ENCODE measurements at regions not wholly inside any gene's neighbourhood (a gene's known extent, or its start where the extent isn't known, plus 50 kb on each side); places are given as distances from the start of the nearest gene placed in this dataset.

GRCh38 chr18:45270289-45270771, 344.9 kb upstream of the SLC14A2 start:
- Histone ChIP-seq H3K4me3 (no peak overlapping the region), H3K9me3 (ENCODE audit: low read depth, low read length) (no peaks in the 10 kb centered on the region), H3K36me3 (ENCODE audit: insufficient read depth, low read length) (no peaks in the 10 kb centered on the region), H3K9ac (ENCODE audit: insufficient read length) (no peak overlapping the region), H3K27ac (no peak overlapping the region)
- TF ChIP-seq POLR2AphosphoS5 (IDR thresholded peaks at IDR 0.05; ENCODE audit: borderline replicate concordance, low read depth, low read length) (no peak), FOXP2 (optimal IDR thresholded peaks at IDR 0.05; ENCODE audit: control extremely low read depth, extremely low read length, insufficient read depth) (no peak), EZH2 (IDR thresholded peaks at IDR 0.05) (no peak)
- no peak for DNase-seq (ENCODE audit: low read depth, low spot score)

- DNase-seq (ENCODE audit: low read depth, low spot score): no peak
- TF ChIP-seq EZH2 (IDR thresholded peaks at IDR 0.05) (no peak), POLR2AphosphoS5 (IDR thresholded peaks at IDR 0.05; ENCODE audit: borderline replicate concordance, low read depth, low read length) (no peak), FOXP2 (optimal IDR thresholded peaks at IDR 0.05; ENCODE audit: control extremely low read depth, extremely low read length, insufficient read depth) (no peak)
- Histone ChIP-seq H3K9me3 (ENCODE audit: low read depth, low read length) (no peaks in the 10 kb centered on the region), H3K36me3 (ENCODE audit: insufficient read depth, low read length) (no peaks in the 10 kb centered on the region), H3K9ac (ENCODE audit: insufficient read length) (no peak overlapping the region), H3K4me3 (no peak overlapping the region), H3K27ac (no peak overlapping the region)
These were observed 341.2 kb upstream of the SLC14A2 start for GRCh38 chr18:45274026-45274425.

GRCh38 chr18:45275367-45276113, 339.7 kb upstream of the SLC14A2 start:
- Histone ChIP-seq H3K9me3 (ENCODE audit: low read depth, low read length) (no peaks in the 10 kb centered on the region), H3K27ac (no peak overlapping the region), H3K4me3 (no peak overlapping the region), H3K36me3 (ENCODE audit: insufficient read depth, low read length) (no peaks in the 10 kb centered on the region), H3K9ac (ENCODE audit: insufficient read length) (no peak overlapping the region)
- peak; percentile 12 for DNase-seq (ENCODE audit: low read depth, low spot score)
- no peak for TF ChIP-seq FOXP2 (optimal IDR thresholded peaks at IDR 0.05; ENCODE audit: control extremely low read depth, extremely low read length, insufficient read depth)
- no peak for TF ChIP-seq POLR2AphosphoS5 (IDR thresholded peaks at IDR 0.05; ENCODE audit: borderline replicate concordance, low read depth, low read length)
- TF ChIP-seq EZH2 (IDR thresholded peaks at IDR 0.05): no peak

GRCh38 chr18:45276878-45277277, 338.4 kb upstream of the SLC14A2 start:
- TF ChIP-seq FOXP2 (optimal IDR thresholded peaks at IDR 0.05; ENCODE audit: control extremely low read depth, extremely low read length, insufficient read depth): no peak
- TF ChIP-seq POLR2AphosphoS5 (IDR thresholded peaks at IDR 0.05; ENCODE audit: borderline replicate concordance, low read depth, low read length): no peak
- no peak for TF ChIP-seq EZH2 (IDR thresholded peaks at IDR 0.05)
- H3K9ac ChIP-seq (ENCODE audit: insufficient read length): no peak overlapping the region
- H3K4me3 ChIP-seq: no peak overlapping the region
- H3K9me3 ChIP-seq (ENCODE audit: low read depth, low read length): no peaks in the 10 kb centered on the region
- H3K36me3 ChIP-seq (ENCODE audit: insufficient read depth, low read length): no peaks in the 10 kb centered on the region
- DNase-seq (ENCODE audit: low read depth, low spot score): no peak
- no peak overlapping the region for H3K27ac ChIP-seq

DNA sequence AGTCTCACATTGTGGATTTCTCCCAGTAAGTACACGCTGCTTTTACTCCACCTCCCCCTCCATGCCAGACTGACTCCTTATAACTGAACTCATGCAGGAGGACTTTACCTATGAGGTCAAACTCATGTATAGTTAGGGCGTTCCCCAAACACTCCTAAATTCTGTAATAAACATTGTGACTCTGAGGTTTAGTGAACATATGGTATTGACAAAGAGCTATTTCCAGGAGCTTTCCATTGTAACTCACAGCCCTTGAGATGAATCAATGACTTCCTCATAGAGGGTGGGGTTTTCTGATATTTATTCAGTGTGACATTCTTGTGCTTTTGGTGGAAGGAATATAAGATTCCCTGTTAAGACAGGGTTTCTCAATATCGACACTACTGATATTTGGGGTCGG, 337.4 kb upstream of the SLC14A2 start:
- Histone ChIP-seq H3K9ac (ENCODE audit: insufficient read length) (no peak overlapping the region), H3K9me3 (ENCODE audit: low read depth, low read length) (no peaks in the 10 kb centered on the region), H3K27ac (no peak overlapping the region), H3K4me3 (no peak overlapping the region), H3K36me3 (ENCODE audit: insufficient read depth, low read length) (no peaks in the 10 kb centered on the region)
- TF ChIP-seq POLR2AphosphoS5 (IDR thresholded peaks at IDR 0.05; ENCODE audit: borderline replicate concordance, low read depth, low read length) (no peak), FOXP2 (optimal IDR thresholded peaks at IDR 0.05; ENCODE audit: control extremely low read depth, extremely low read length, insufficient read depth) (no peak), EZH2 (IDR thresholded peaks at IDR 0.05) (no peak)
- no peak for DNase-seq (ENCODE audit: low read depth, low spot score)

- H3K4me3 ChIP-seq: no peak overlapping the region
- H3K36me3 ChIP-seq (ENCODE audit: insufficient read depth, low read length): no peaks in the 10 kb centered on the region
- H3K9me3 ChIP-seq (ENCODE audit: low read depth, low read length): no peaks in the 10 kb centered on the region
- DNase-seq (ENCODE audit: low read depth, low spot score): no peak
- no peak overlapping the region for H3K9ac ChIP-seq (ENCODE audit: insufficient read length)
- TF ChIP-seq POLR2AphosphoS5 (IDR thresholded peaks at IDR 0.05; ENCODE audit: borderline replicate concordance, low read depth, low read length) (no peak), FOXP2 (optimal IDR thresholded peaks at IDR 0.05; ENCODE audit: control extremely low read depth, extremely low read length, insufficient read depth) (no peak), EZH2 (IDR thresholded peaks at IDR 0.05) (no peak)
- no peak overlapping the region for H3K27ac ChIP-seq
These were observed 334.6 kb upstream of the SLC14A2 start for GRCh38 chr18:45280481-45281276.

DNA sequence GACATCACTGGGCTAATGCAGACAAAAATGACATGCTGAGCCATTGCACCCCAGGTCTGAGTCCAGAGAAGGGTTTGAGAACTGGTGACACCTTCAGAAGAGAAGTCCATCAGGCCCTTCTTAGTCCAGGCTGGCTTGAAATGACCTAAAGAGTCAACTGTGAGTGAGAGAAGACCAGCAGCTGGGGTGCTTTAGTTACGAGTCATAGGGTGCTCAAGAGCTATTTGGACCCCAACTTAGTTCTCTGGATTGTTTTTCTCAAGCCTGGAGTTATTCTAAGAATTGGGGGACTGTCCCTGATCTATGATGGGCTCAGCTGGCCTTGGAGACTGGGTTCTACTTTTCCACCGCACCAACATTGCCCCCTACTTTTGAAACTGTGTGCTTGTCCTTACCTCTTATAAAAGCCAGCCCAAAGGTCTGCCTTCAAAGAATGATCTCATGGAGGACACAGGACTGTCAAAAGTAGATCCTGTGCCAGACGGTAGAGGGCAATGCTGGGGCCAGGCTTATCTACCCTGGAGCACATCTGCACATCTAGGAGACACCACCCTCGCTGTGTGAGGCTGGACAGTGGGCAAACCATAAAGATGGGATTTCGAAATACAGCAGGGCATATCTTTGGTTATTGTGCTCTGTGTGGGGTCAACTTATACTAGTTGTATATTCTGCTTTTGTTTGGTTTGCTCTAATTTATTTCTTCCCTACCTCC, 333.0 kb upstream of the SLC14A2 start:
- no peak for DNase-seq (ENCODE audit: low read depth, low spot score)
- no peak for TF ChIP-seq FOXP2 (optimal IDR thresholded peaks at IDR 0.05; ENCODE audit: control extremely low read depth, extremely low read length, insufficient read depth)
- TF ChIP-seq EZH2 (IDR thresholded peaks at IDR 0.05): no peak
- no peak for TF ChIP-seq POLR2AphosphoS5 (IDR thresholded peaks at IDR 0.05; ENCODE audit: borderline replicate concordance, low read depth, low read length)
- Histone ChIP-seq H3K9me3 (ENCODE audit: low read depth, low read length) (no peaks in the 10 kb centered on the region), H3K27ac (no peak overlapping the region), H3K36me3 (ENCODE audit: insufficient read depth, low read length) (no peaks in the 10 kb centered on the region), H3K9ac (ENCODE audit: insufficient read length) (no peak overlapping the region), H3K4me3 (no peak overlapping the region)

DNA sequence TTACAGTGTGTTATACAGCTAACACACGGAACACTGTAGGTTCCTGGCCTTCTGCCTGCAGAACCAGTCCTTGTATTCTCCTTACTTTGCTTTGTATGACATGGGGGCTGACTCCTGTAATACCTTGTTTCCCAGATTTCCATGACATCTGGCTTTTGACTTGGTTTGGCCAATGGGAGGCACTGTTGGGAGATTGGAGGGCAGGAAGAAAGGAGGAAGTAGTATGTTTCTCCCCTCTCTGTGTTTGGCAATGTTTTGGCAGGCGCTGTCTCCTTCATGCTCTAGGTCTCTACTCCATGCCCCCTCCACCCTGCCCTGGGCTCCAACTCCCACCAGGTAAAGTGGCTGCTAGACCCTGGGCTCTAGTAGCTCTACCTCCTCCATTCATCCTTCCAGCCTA, 331.1 kb upstream of the SLC14A2 start:
- Histone ChIP-seq H3K36me3 (ENCODE audit: insufficient read depth, low read length) (no peaks in the 10 kb centered on the region), H3K4me3 (no peak overlapping the region), H3K9me3 (ENCODE audit: low read depth, low read length) (no peaks in the 10 kb centered on the region), H3K9ac (ENCODE audit: insufficient read length) (no peak overlapping the region), H3K27ac (no peak overlapping the region)
- DNase-seq (ENCODE audit: low read depth, low spot score): no peak
- TF ChIP-seq FOXP2 (optimal IDR thresholded peaks at IDR 0.05; ENCODE audit: control extremely low read depth, extremely low read length, insufficient read depth) (no peak), POLR2AphosphoS5 (IDR thresholded peaks at IDR 0.05; ENCODE audit: borderline replicate concordance, low read depth, low read length) (no peak), EZH2 (IDR thresholded peaks at IDR 0.05) (no peak)
